GM19351 (cell line): ENCODE measurements at regions not wholly inside any gene's neighbourhood (a gene's known extent, or its start where the extent isn't known, plus 50 kb on each side); places are given as distances from the start of the nearest gene placed in this dataset.
"Not testable (repeated sequence)": the region's sequence is repeated elsewhere in the genome, so short reads cannot be mapped to it uniquely, and the experiment has no call there.

ENCODE experiments used
- ATAC-seq: cut with Tn5 transposase; IDR thresholded peaks from one replicate; pipeline ENCODE4 v1.9.1; 2021; ENCODE audit warnings: mild to moderate bottlenecking, moderate library complexity; ENCODE audit not compliant: unreplicated experiment

GRCh38 chr4:18166925-18167324 is 145.4 kb upstream of the LCORL start:
- ATAC-seq: no peak

- ATAC-seq: no peak
Measured at GRCh38 chr4:18162453-18162852, 140.9 kb upstream of the LCORL start.

GRCh38 chr4:18159117-18159912 is 137.8 kb upstream of the LCORL start:
- ATAC-seq: not testable (repeated sequence)

- ATAC-seq: no peak
Measured at GRCh38 chr4:18155067-18156041, 133.8 kb upstream of the LCORL start.

- no peak for ATAC-seq
Measured at GRCh38 chr4:18138076-18138665, 116.6 kb upstream of the LCORL start.

GRCh38 chr4:18134111-18134510 is 112.6 kb upstream of the LCORL start:
- no peak for ATAC-seq

GRCh38 chr4:18130256-18130655 is 108.7 kb upstream of the LCORL start:
- ATAC-seq: no peak

GRCh38 chr4:18128241-18128640 is 106.7 kb upstream of the LCORL start:
- no peak for ATAC-seq

GRCh38 chr4:18127030-18127429 is 105.5 kb upstream of the LCORL start:
- no peak for ATAC-seq

- no peak for ATAC-seq
Measured at GRCh38 chr4:18113710-18114331, 92.3 kb upstream of the LCORL start.

- no peak for ATAC-seq
Measured at GRCh38 chr4:18111081-18111480, 89.5 kb upstream of the LCORL start.

GRCh38 chr4:18110099-18110498 is 88.5 kb upstream of the LCORL start:
- ATAC-seq: no peak

- no peak for ATAC-seq
Measured at GRCh38 chr4:18109676-18110075, 88.1 kb upstream of the LCORL start.

- ATAC-seq: not testable (repeated sequence)
Measured at GRCh38 chr4:18107848-18108528, 86.4 kb upstream of the LCORL start.

GRCh38 chr4:18106620-18107019 is 85.1 kb upstream of the LCORL start:
- ATAC-seq: no peak

- peak; percentile 86 for ATAC-seq
Measured at GRCh38 chr4:18105030-18106011, 83.8 kb upstream of the LCORL start.

- ATAC-seq: no peak
Measured at GRCh38 chr4:18103876-18104605, 82.5 kb upstream of the LCORL start.

GRCh38 chr4:18100657-18101056 is 79.1 kb upstream of the LCORL start:
- peak; percentile 25 for ATAC-seq
